ENCODE measurements at regions not wholly inside any gene's neighbourhood (a gene's known extent, or its start where the extent isn't known, plus 50 kb on each side); places are given as distances from the start of the nearest gene placed in this dataset.

DNA sequence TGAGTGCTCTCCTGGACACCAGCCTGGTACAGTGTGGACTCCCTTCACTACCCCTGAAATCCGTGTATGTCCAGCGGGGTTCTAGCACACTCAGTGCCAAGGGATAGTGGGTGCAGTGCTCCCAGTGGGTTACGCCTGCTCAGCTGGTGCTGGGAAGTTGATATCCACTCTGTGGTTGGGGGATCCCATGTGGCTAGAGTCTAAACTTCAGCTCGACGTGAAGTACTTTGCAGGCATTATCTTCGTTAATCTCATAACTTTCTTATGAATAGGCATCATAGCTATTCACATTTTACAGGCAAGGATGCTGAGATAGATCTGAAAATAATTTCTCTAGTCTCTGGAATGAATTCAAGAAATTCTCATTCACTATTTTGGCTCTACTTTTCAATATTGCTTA, 433.2 kb upstream of the HTR2A start:
- TF ChIP-seq, protein P1, sequence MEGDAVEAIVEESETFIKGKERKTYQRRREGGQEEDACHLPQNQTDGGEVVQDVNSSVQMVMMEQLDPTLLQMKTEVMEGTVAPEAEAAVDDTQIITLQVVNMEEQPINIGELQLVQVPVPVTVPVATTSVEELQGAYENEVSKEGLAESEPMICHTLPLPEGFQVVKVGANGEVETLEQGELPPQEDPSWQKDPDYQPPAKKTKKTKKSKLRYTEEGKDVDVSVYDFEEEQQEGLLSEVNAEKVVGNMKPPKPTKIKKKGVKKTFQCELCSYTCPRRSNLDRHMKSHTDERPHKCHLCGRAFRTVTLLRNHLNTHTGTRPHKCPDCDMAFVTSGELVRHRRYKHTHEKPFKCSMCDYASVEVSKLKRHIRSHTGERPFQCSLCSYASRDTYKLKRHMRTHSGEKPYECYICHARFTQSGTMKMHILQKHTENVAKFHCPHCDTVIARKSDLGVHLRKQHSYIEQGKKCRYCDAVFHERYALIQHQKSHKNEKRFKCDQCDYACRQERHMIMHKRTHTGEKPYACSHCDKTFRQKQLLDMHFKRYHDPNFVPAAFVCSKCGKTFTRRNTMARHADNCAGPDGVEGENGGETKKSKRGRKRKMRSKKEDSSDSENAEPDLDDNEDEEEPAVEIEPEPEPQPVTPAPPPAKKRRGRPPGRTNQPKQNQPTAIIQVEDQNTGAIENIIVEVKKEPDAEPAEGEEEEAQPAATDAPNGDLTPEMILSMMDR (IDR thresholded peaks at IDR 0.05) = no peak
- TF ChIP-seq POLR2A (IDR thresholded peaks at IDR 0.05) = no peak
